Esophagus squamous epithelium (tissue), 5 donors: ENCODE measurements at regions not wholly inside any gene's neighbourhood (a gene's known extent, or its start where the extent isn't known, plus 50 kb on each side); places are given as distances from the start of the nearest gene placed in this dataset.

Experiments used
- DNase-seq: peaks from one replicate; lab custom pipeline; 2025; lab: John Stamatoyannopoulos, UW
- H3K27ac ChIP-seq, 4 donors: fragments of 200-600 bp; sonication (generic); one replicate each; pipeline ENCODE4 v1.5.1; 2016 to 2019; ENCODE audit warnings: mild to moderate bottlenecking in 1 of 4
- H3K27me3 ChIP-seq, 4 donors: fragments of 200-600 bp; sonication (generic); 1 replicate in 3 of 4; 2 replicates in 1 of 4; pipeline versions ENCODE4 v1.5.1 to v1.6.0; 2017 to 2021; ENCODE audit warnings: antibody characterized with exemption in 1 of 4
- H3K36me3 ChIP-seq, 3 donors: fragments of 200-600 bp; sonication (generic); one replicate each; pipeline ENCODE4 v1.5.1; 2016 to 2019
- H3K4me1 ChIP-seq, 3 donors: fragments of 200-600 bp; sonication (generic); one replicate each; pipeline ENCODE4 v1.5.1; 2017 to 2019
- H3K4me3 ChIP-seq, 4 donors: fragments of 200-600 bp; sonication (generic); 1 replicate in 3 of 4; 2 replicates in 1 of 4; pipeline ENCODE4 v1.5.1; 2016 to 2019; ENCODE audit warnings: mild to moderate bottlenecking in 2 of 4, moderate library complexity in 1 of 4
- H3K9me3 ChIP-seq, 3 donors: fragments of 200-600 bp; sonication (generic); one replicate each; pipeline ENCODE4 v1.5.1; 2016 to 2019
- POLR2A ChIP-seq, 4 donors: fragments of 450-650 bp; IDR thresholded peaks; one replicate each; pipeline ENCODE4 v1.6.1; 2017; ENCODE audit warnings: antibody characterized with exemption in 4 of 4, mild to moderate bottlenecking in 4 of 4, moderate library complexity in 3 of 4
- WGBS, 2 donors: methylation state at CpG; one replicate each; pipeline ENCODE4 v1.1.5; 2018; 5-methylcytosine and 5-hydroxymethylcytosine counted together
- intact Hi-C: fragments of 100-400 bp; cut with DNase I; formaldehyde crosslinking; loops from one replicate; pipeline ENCODE4 v1.15.0; 2022
- TF ChIP-seq, protein P1 (sequence below), 6 experiments: fragments of 450-650 bp in 4 of 6; fragments of 200-600 bp in 2 of 6; sonication (generic) in 2 of 6; IDR thresholded peaks; one replicate each; pipeline ENCODE4 v1.5.1; 2016 to 2019; ENCODE audit warnings: antibody characterized with exemption in 6 of 6, mild to moderate bottlenecking in 4 of 6, moderate library complexity in 4 of 6
- donor health status: DM: yes; HTN: yes; CAD: no.

DNA sequence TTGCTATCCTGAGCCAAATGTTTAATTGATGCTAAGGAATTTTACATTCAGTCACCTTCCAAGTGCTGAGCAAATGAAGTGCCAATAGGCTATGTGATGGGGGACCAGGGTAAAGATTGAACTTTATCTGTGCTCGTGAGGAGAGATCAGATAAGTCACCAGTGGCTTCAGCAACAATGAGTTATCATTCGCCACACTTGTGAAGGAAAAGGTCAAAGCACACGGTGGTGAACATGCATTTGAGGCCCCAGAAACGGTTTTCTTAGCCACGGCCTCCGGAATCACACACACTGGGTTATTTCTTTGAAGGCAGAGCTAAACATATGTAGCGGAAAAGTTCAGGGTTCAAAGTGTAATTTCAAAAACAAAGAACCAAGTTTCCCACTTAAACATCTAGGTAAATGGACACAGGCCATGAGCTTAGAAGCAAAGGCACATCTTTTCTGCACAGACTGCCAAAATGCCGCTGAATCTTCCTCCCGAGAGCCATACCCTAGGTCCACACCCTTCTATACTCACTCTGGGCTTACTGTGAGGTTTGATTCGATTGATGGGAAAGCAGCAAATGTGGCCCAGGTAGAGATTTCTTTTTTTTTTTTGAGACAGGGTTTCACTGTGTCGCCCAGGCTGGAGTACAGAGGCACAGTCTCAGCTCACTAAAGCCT lies 268.5 kb downstream of the SHQ1 start:
- WGBS, 2 donors: 84 to 90% methylated on average over 9 to 11 of the region's 11 CpGs
- H3K9me3 ChIP-seq: no peaks in the 10 kb centered on the region
- no peaks in the 10 kb centered on the region for H3K36me3 ChIP-seq
- intact Hi-C loops: no loop called here
- no peaks in the 10 kb centered on the region for H3K27me3 ChIP-seq
- no peaks in the 10 kb centered on the region for H3K4me1 ChIP-seq
- H3K4me3 ChIP-seq: no peak overlapping the region
- no peak for TF ChIP-seq POLR2A (IDR thresholded peaks at IDR 0.05)
- TF ChIP-seq, protein P1, sequence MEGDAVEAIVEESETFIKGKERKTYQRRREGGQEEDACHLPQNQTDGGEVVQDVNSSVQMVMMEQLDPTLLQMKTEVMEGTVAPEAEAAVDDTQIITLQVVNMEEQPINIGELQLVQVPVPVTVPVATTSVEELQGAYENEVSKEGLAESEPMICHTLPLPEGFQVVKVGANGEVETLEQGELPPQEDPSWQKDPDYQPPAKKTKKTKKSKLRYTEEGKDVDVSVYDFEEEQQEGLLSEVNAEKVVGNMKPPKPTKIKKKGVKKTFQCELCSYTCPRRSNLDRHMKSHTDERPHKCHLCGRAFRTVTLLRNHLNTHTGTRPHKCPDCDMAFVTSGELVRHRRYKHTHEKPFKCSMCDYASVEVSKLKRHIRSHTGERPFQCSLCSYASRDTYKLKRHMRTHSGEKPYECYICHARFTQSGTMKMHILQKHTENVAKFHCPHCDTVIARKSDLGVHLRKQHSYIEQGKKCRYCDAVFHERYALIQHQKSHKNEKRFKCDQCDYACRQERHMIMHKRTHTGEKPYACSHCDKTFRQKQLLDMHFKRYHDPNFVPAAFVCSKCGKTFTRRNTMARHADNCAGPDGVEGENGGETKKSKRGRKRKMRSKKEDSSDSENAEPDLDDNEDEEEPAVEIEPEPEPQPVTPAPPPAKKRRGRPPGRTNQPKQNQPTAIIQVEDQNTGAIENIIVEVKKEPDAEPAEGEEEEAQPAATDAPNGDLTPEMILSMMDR (IDR thresholded peaks at IDR 0.05): no peak
- DNase-seq: no peak
- no peak overlapping the region for H3K27ac ChIP-seq

DNA sequence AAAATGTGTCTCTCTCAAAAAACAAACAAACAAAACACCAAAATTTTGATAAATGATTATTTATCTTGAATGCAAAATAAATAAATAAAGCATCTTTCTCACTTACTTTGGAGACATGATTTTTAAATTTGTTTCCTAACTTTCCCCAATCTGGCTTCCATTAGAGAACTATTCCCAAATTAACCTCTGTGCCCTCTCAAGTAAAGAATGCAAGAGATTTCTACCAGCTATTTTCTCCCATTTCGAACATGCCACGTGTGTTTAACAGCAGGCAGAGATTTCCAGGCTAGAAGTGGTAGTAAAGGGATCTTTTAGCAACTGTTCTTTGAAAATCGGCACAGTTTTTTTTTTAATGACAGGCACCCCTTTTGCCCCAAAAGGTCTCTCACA lies 269.1 kb downstream of the SHQ1 start:
- H3K36me3 ChIP-seq: no peaks in the 10 kb centered on the region
- no peak for TF ChIP-seq POLR2A (IDR thresholded peaks at IDR 0.05)
- TF ChIP-seq, protein P1 (IDR thresholded peaks at IDR 0.05): no peak
- no peak overlapping the region for H3K4me3 ChIP-seq
- WGBS, 2 donors: 76 to 82% methylated on average over 3 of the region's 3 CpGs
- no peaks in the 10 kb centered on the region for H3K4me1 ChIP-seq
- no peaks in the 10 kb centered on the region for H3K27me3 ChIP-seq
- H3K9me3 ChIP-seq: no peaks in the 10 kb centered on the region
- H3K27ac ChIP-seq: no peak overlapping the region
- intact Hi-C loops: no loop called here
- DNase-seq: no peak

DNA sequence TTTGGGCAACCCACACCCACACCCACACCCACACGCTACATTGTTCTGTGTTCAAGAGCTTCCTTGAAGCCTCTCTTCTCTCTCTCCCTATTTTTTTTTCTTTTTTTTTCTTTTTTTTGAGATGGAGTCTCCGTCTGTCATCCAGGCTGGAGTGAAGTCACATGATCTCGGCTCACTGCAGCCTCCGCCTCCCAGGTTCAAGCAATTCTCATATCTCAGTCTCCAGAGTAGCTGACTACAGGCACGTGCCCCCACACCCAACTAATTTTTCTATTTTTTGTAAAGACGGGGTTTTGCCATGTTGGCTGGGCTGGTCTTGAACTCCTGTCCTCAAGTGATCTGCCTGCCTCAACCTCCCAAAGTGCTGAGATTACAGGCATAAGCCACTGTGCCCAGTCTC lies 271.1 kb downstream of the SHQ1 start:
- H3K9me3 ChIP-seq: no peaks in the 10 kb centered on the region
- TF ChIP-seq, protein P1 (IDR thresholded peaks at IDR 0.05): no peak
- TF ChIP-seq POLR2A (IDR thresholded peaks at IDR 0.05): no peak
- no peaks in the 10 kb centered on the region for H3K36me3 ChIP-seq
- no peak overlapping the region for H3K27ac ChIP-seq
- WGBS, 2 donors: 94 to 96% methylated on average over 4 to 6 of the region's 6 CpGs
- intact Hi-C loops: no loop called here
- no peak overlapping the region for H3K4me3 ChIP-seq
- DNase-seq: no peak
- no peaks in the 10 kb centered on the region for H3K4me1 ChIP-seq
- H3K27me3 ChIP-seq: peaks cover 0 to under 1% (median 0%) of the 10 kb centered on the region in 4 donors

DNA sequence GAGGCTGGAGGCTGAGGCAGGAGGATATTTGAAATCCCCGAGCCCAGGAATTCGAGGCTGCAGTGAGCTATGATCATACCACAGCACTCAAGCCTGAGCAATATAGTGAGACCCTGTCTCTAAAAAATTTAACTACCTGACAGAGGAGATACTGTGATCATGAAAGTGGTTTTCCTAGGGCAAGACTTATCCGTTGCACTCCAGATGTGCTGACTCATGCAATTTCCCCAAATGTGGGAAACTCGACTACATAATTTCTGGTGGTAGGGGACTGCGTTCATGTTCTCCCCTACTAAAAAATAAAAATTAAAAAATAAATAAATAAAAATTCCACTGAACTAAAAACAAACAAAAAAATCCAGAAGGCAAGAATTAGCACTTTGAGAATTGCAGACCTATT lies 271.7 kb downstream of the SHQ1 start:
- Histone ChIP-seq H3K4me3 (no peak overlapping the region), H3K36me3 (no peaks in the 10 kb centered on the region), H3K27ac (no peak overlapping the region), H3K9me3 (no peaks in the 10 kb centered on the region), H3K27me3 (peaks cover 0 to 4% (median 0%) of the 10 kb centered on the region in 4 donors), H3K4me1 (no peaks in the 10 kb centered on the region)
- TF ChIP-seq, protein P1 (IDR thresholded peaks at IDR 0.05): no peak
- no peak for TF ChIP-seq POLR2A (IDR thresholded peaks at IDR 0.05)
- DNase-seq: no peak
- intact Hi-C loops: no loop called here
- WGBS, 2 donors: 80 to 82% methylated on average over 4 to 5 of the region's 5 CpGs

DNA sequence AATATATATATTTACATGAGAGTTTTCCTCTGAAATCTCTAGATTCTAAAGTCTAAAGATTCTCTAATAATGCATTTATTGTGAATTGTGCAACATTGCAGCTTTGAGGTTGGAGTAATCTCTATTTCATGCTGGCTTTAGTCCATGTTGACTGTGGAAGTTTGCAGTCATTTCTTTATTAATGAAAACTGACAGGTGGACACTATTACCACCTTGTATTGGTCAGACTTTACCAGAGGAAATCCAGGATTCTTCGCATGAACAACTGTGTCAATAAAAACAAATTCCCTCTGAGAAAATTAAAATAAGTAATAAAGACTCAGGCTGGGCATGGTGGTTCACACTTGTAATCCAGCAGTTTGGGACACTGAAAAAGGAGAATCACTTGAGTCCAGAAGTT lies 274.1 kb downstream of the SHQ1 start:
- DNase-seq: no peak
- no peak overlapping the region for H3K4me3 ChIP-seq
- H3K4me1 ChIP-seq: no peaks in the 10 kb centered on the region
- WGBS, 2 donors: 87 to 100% methylated on average over 1 of the region's 1 CpG
- intact Hi-C loops: no loop called here
- no peaks in the 10 kb centered on the region for H3K36me3 ChIP-seq
- peaks cover 0 to 4% (median 0%) of the 10 kb centered on the region in 4 donors for H3K27me3 ChIP-seq
- no peak overlapping the region for H3K27ac ChIP-seq
- TF ChIP-seq, protein P1 (IDR thresholded peaks at IDR 0.05): no peak
- no peak for TF ChIP-seq POLR2A (IDR thresholded peaks at IDR 0.05)
- H3K9me3 ChIP-seq: no peaks in the 10 kb centered on the region
